CD4-positive, alpha-beta T cell treated with Interleukin-10 for 1 hour (primary cell): ENCODE measurements at regions not wholly inside any gene's neighbourhood (a gene's known extent, or its start where the extent isn't known, plus 50 kb on each side); places are given as distances from the start of the nearest gene placed in this dataset.

Experiments
- DNase-seq: peaks from one replicate; pipeline ENCODE4 v3.0.0-alpha.2; 2020

DNA sequence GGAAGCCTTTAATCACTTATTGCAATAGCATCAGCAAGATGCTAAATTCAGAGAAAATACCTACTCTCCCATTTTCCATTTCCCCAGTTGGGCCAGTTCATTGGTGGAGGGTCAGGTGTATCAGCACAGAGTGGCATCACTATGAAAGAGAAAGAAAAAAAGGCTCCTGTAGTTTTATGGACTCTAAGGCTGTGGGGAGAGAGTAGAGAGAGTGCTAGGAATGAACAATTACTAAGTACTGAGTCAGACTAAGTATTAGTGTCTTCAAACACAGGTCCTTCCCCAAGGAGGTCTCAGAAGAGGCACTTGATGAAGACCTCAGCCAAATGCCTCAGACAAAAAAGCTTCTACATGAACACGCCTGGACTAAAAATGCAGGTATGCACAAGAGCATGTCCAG is 1061.9 kb downstream of the FSTL5 start:
- no peak for DNase-seq

- DNase-seq: no peak
Measured at GRCh38 chr4:161097821-161098220, 1066.0 kb downstream of the FSTL5 start.

DNA sequence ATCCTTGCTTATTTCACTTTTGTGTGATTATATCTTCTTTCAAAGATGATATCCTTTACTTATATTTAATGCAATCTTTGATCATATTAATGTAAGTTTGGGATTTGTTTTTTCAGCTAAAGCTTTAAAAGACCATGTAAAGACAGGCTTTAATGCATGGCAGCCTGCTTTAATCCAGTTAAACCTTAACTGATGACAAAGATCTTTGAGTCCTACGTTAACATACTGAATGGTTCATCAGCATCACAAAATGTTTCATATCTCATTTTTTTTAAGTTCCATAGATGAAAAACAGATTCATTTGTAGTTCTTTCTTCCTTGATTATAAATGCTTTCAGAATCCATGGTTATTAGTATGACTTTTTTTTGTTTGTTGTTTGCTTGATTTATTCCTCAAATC is 1102.8 kb downstream of the FSTL5 start:
- no peak for DNase-seq
